SK-N-SH (cell line): ENCODE measurements at regions not wholly inside any gene's neighbourhood (a gene's known extent, or its start where the extent isn't known, plus 50 kb on each side); places are given as distances from the start of the nearest gene placed in this dataset.

Experiments
- CTCF ChIA-PET: fragments of 300-600, 350-600 bp; formaldehyde crosslinking; extraction: SDS; loops from one replicate; lab custom pipeline; 2021; lab: Yijun Ruan, JAX
- POLR2A ChIA-PET: fragments of 350-600 bp; sonication (Branson Sonifier 250); formaldehyde crosslinking; extraction: SDS; loops from one replicate; lab custom pipeline; 2020; ENCODE audit warnings: antibody characterized with exemption, inconsistent platforms; lab: Yijun Ruan, JAX
- DNase-seq: peaks from one replicate; pipeline ENCODE4 v3.0.0; 2012
- H2AFZ ChIP-seq: fragments of 200-600 bp; sonication (generic); 2 replicates; pipeline ENCODE4 v1.8.1; 2016; ENCODE audit warnings: antibody characterized with exemption, mild to moderate bottlenecking, low read depth
- H3F3A ChIP-seq: fragments of 200-600 bp; sonication (generic); replicated peaks from 2 replicates; pipeline ENCODE3; 2016; ENCODE audit warnings: antibody characterized with exemption, mild to moderate bottlenecking; ENCODE audit not compliant: insufficient read depth
- H3K27ac ChIP-seq, 2 experiments: fragments of 200-500 bp in 1 of 2; fragments of 200-600 bp in 1 of 2; sonication (Bioruptor generic) in 1 of 2; sonication (generic), shearing (Covaris generic) in 1 of 2; 2 replicates each; pipeline versions ENCODE4 v1.5.1 to v1.6.1; 2014 to 2016; ENCODE audit warnings: low read depth in 2 of 2, inconsistent platforms in 1 of 2, low read length in 1 of 2, mild to moderate bottlenecking in 1 of 2, mixed read lengths in 1 of 2
- H3K27me3 ChIP-seq: fragments of 200-600 bp; sonication (generic), shearing (Covaris generic); 2 replicates; pipeline ENCODE4 v1.6.1; 2016; ENCODE audit warnings: mixed run types; ENCODE audit not compliant: insufficient read depth
- H3K36me3 ChIP-seq, 2 experiments: fragments of 200-500 bp in 1 of 2; fragments of 200-600 bp in 1 of 2; sonication (Bioruptor generic) in 1 of 2; sonication (generic) in 1 of 2; replicated peaks in 1 of 2; 2 replicates each; pipeline versions ENCODE3 to v1.5.1; 2014 to 2016; ENCODE audit warnings: low read length in 1 of 2, mild to moderate bottlenecking in 1 of 2; ENCODE audit not compliant: insufficient read depth in 2 of 2, control insufficient read depth in 1 of 2
- H3K4me1 ChIP-seq, 2 experiments: fragments of 200-500 bp in 1 of 2; fragments of 200-600 bp in 1 of 2; sonication (Bioruptor generic) in 1 of 2; sonication (generic), shearing (Covaris generic) in 1 of 2; 2 replicates each; pipeline versions ENCODE4 v1.5.1 to v1.6.1; 2014 to 2016; ENCODE audit warnings: low read depth in 1 of 2, low read length in 1 of 2, mixed run types in 1 of 2; ENCODE audit not compliant: insufficient read depth in 2 of 2, control insufficient read depth in 1 of 2
- H3K4me2 ChIP-seq: fragments of 200-600 bp; sonication (generic), shearing (Covaris generic); 2 replicates; pipeline ENCODE4 v1.6.1; 2017; ENCODE audit warnings: mixed run types
- H3K4me3 ChIP-seq, 2 experiments: fragments of 200-500 bp in 1 of 2; fragments of 200-600 bp in 1 of 2; sonication (Bioruptor generic) in 1 of 2; sonication (generic), shearing (Covaris generic) in 1 of 2; 2 replicates each; pipeline versions ENCODE4 v1.5.1 to v1.8.1; 2014 to 2016; ENCODE audit warnings: low read depth in 2 of 2, inconsistent platforms in 1 of 2, low read length in 1 of 2, mild to moderate bottlenecking in 1 of 2, mixed read lengths in 1 of 2, moderate library complexity in 1 of 2
- H3K79me2 ChIP-seq: fragments of 200-600 bp; sonication (generic); 2 replicates; pipeline ENCODE4 v1.8.1; 2017; ENCODE audit warnings: mild to moderate bottlenecking; ENCODE audit not compliant: insufficient read depth
- H3K9ac ChIP-seq: fragments of 200-600 bp; sonication (generic); 2 replicates; pipeline ENCODE4 v1.6.1; 2017; ENCODE audit warnings: mixed run types
- H3K9me2 ChIP-seq: fragments of 200-600 bp; sonication (generic); 2 replicates; pipeline ENCODE4 v1.6.1; 2017; ENCODE audit warnings: mixed run types
- H3K9me3 ChIP-seq: fragments of 200-600 bp; sonication (generic); 2 replicates; pipeline ENCODE4 v1.6.1; 2017; ENCODE audit warnings: mixed run types, mild to moderate bottlenecking, moderate library complexity
- H4K20me1 ChIP-seq: fragments of 200-600 bp; sonication (generic); 2 replicates; pipeline ENCODE4 v1.6.1; 2017; ENCODE audit warnings: mild to moderate bottlenecking, mixed run types; ENCODE audit not compliant: insufficient read depth
- EP300 ChIP-seq, 2 experiments: IDR thresholded peaks; 2 replicates each; pipeline versions ENCODE4 v1.4.0 to v1.6.1; 2012; ENCODE audit warnings: borderline replicate concordance in 1 of 2, low read depth in 1 of 2, low read length in 1 of 2
- FOSL2 ChIP-seq: IDR thresholded peaks from 2 replicates; pipeline ENCODE4 v1.4.0; 2012; ENCODE audit warnings: low read depth, mild to moderate bottlenecking, moderate library complexity, borderline replicate concordance
- FOXM1 ChIP-seq: IDR thresholded peaks from 2 replicates; pipeline ENCODE4 v1.4.0; 2012; ENCODE audit warnings: low read depth, mild to moderate bottlenecking
- GABPA ChIP-seq: IDR thresholded peaks from 2 replicates; pipeline ENCODE4 v1.4.0; 2012; ENCODE audit warnings: low read depth, mild to moderate bottlenecking
- GATA2 ChIP-seq: sonication (generic); formaldehyde crosslinking; IDR thresholded peaks from 2 replicates; pipeline ENCODE4 v1.5.0; 2020; ENCODE audit warnings: mild to moderate bottlenecking, missing genetic modification reagents
- JUND ChIP-seq: IDR thresholded peaks from 2 replicates; pipeline ENCODE4 v1.4.0; 2012
- NRF1 ChIP-seq: IDR thresholded peaks from 2 replicates; pipeline ENCODE4 v1.6.1; 2012; ENCODE audit warnings: low read depth, mild to moderate bottlenecking, low read length
- POLR2AphosphoS5 ChIP-seq: IDR thresholded peaks from 2 replicates; pipeline ENCODE4 v1.6.1; 2012; ENCODE audit warnings: low read depth, low read length
- RAD21 ChIP-seq: IDR thresholded peaks from 2 replicates; pipeline ENCODE4 v1.6.1; 2012; ENCODE audit warnings: mild to moderate bottlenecking, low read length
- RCOR1 ChIP-seq: fragments of 150-350 bp; IDR thresholded peaks from 2 replicates; pipeline ENCODE4 v1.6.1; 2017; ENCODE audit warnings: antibody characterized with exemption, low read length
- RXRA ChIP-seq: IDR thresholded peaks from 2 replicates; pipeline ENCODE4 v1.4.0; 2012; ENCODE audit warnings: low read depth, mild to moderate bottlenecking, borderline replicate concordance
- SIN3A ChIP-seq: IDR thresholded peaks from 2 replicates; pipeline ENCODE4 v1.6.1; 2012; ENCODE audit warnings: low read depth, mild to moderate bottlenecking, low read length, moderate library complexity, borderline replicate concordance
- TAF1 ChIP-seq: IDR thresholded peaks from 2 replicates; pipeline ENCODE4 v1.6.1; 2012; ENCODE audit warnings: low read depth, mild to moderate bottlenecking, low read length, moderate library complexity, borderline replicate concordance
- WGBS: methylation state at CpG from one replicate; pipeline ENCODE4 v1.1.6; 2017; ENCODE audit warnings: low lambda C conversion rate; 5-methylcytosine and 5-hydroxymethylcytosine counted together
- TF ChIP-seq, protein P1 (sequence below): IDR thresholded peaks from 2 replicates; pipeline ENCODE4 v1.4.0; 2012; ENCODE audit warnings: low read depth, borderline replicate concordance
- TF ChIP-seq, protein P2 (sequence below): IDR thresholded peaks from 2 replicates; pipeline ENCODE4; 2012
- TF ChIP-seq, protein P3 (sequence below): fragments of 200-600 bp; sonication (generic); IDR thresholded peaks from 2 replicates; pipeline ENCODE4 v1.6.1; 2017; ENCODE audit warnings: antibody characterized with exemption, mild to moderate bottlenecking, moderate library complexity

DNA sequence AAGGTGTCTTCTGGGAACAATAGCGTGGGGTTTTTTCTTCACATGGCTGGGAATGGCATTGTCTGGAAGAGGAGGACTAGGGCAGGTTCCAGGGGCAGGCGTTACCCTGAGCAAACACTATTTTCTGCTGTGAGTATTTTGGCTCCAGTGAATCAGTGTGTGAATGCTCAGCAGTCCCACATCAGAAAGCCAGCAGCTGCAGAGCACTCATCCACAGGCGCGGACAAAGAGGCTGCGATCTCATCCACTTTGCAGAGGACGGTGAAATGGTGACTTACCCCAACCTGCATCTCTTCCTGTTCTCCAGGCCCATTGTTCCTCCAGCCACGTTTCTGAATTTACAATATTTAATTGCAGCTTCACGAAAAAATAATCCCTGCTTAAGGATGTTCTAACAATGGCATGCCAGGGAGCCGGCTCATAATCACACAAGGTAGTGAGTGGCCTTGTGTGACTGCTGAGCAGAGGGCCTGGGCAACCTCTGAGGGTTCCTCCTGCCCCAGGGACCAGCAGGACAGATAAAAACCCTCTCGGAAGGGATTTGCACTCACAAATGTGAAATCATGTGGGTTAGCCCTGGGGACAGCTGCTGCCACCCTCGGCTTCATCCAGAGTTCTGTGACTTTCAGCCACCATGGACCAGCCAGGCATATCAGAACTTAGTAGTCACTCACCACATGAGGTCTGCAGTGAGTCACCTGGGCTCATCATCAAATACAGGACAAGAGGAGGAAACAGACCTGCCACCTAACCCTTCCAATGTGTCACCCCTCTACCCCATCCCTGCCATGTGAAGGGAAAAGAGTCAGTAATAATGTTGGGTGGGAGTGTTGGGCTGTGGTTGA is 65.0 kb upstream of the EN2 start:
- Histone ChIP-seq H3K4me3 (no peak overlapping the region), H3K79me2 (no peaks in the 10 kb centered on the region), H3K4me2 (no peak overlapping the region), H2AFZ (no peak overlapping the region), H3K36me3 (no peaks in the 10 kb centered on the region), H4K20me1 (no peaks in the 10 kb centered on the region), H3K27me3 (peaks cover 95% of the 10 kb centered on the region), H3K9ac (no peak overlapping the region), H3F3A (no peaks in the 10 kb centered on the region), H3K9me3 (no peaks in the 10 kb centered on the region), H3K9me2 (no peaks in the 10 kb centered on the region), H3K4me1 (peaks cover 0 to 7% of the 10 kb centered on the region in 2 experiments; a peak in 1 of 4 replicates), H3K27ac (no peak overlapping the region)
- CTCF ChIA-PET = interaction anchor here (4.0 kb wide), 1 partner anchor 13 kb away, joined by 23 read pairs; no protein-coding TSS in a partner anchor
- TF ChIP-seq FOXM1 = no peak
- TF ChIP-seq, protein P1, sequence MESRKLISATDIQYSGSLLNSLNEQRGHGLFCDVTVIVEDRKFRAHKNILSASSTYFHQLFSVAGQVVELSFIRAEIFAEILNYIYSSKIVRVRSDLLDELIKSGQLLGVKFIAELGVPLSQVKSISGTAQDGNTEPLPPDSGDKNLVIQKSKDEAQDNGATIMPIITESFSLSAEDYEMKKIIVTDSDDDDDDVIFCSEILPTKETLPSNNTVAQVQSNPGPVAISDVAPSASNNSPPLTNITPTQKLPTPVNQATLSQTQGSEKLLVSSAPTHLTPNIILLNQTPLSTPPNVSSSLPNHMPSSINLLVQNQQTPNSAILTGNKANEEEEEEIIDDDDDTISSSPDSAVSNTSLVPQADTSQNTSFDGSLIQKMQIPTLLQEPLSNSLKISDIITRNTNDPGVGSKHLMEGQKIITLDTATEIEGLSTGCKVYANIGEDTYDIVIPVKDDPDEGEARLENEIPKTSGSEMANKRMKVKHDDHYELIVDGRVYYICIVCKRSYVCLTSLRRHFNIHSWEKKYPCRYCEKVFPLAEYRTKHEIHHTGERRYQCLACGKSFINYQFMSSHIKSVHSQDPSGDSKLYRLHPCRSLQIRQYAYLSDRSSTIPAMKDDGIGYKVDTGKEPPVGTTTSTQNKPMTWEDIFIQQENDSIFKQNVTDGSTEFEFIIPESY = no peak
- TF ChIP-seq, protein P2, sequence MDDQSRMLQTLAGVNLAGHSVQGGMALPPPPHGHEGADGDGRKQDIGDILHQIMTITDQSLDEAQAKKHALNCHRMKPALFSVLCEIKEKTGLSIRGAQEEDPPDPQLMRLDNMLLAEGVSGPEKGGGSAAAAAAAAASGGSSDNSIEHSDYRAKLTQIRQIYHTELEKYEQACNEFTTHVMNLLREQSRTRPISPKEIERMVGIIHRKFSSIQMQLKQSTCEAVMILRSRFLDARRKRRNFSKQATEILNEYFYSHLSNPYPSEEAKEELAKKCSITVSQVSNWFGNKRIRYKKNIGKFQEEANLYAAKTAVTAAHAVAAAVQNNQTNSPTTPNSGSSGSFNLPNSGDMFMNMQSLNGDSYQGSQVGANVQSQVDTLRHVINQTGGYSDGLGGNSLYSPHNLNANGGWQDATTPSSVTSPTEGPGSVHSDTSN = no peak
- TF ChIP-seq TAF1 = no peak
- no peak for TF ChIP-seq FOSL2
- TF ChIP-seq GABPA = no peak
- TF ChIP-seq RCOR1 = no peak
- no peak for TF ChIP-seq NRF1
- POLR2A ChIA-PET = no interaction called here
- WGBS = 49% methylated on average over 10 of the region's 11 CpGs
- DNase-seq = no peak

DNA sequence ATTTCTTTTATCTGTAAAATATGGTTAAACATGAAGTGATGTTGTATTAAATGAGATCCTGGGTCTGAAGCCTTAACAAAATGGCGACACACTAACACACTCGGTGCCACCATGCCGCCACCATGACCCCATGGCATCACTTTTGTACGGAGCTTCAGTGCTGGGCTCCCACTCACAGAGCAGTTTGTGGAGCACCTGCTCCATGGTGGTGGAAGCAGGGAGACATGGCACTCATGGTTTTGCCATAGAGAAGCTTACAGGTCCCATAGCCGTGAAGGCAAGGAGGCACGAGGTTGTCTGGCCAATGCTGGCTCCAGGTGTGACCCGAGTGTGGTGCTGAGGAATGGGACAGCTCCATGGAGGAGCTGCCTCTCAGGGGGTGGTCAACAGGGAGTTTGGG is 63.5 kb upstream of the EN2 start:
- DNase-seq = no peak
- H3K79me2 ChIP-seq = no peaks in the 10 kb centered on the region
- H3K9me3 ChIP-seq = no peaks in the 10 kb centered on the region
- H3K4me1 ChIP-seq = peaks cover 0 to 7% of the 10 kb centered on the region in 2 experiments; a peak in 1 of 4 replicates
- peaks cover 92% of the 10 kb centered on the region for H3K27me3 ChIP-seq
- H3K4me2 ChIP-seq = no peak overlapping the region
- POLR2A ChIA-PET = no interaction called here
- no peak overlapping the region for H3K4me3 ChIP-seq
- H3F3A ChIP-seq = no peaks in the 10 kb centered on the region
- 45% methylated on average over 7 of the region's 7 CpGs for WGBS
- TF ChIP-seq RCOR1 (no peak), RAD21 (no peak), SIN3A (no peak), GATA2 (CRISPR knock-in tag) (no peak), RXRA (no peak), JUND (no peak), FOSL2 (no peak), EP300 (IDR thresholded peaks at IDR 0.05; ENCODE audit: borderline replicate concordance in 1 of 2, low read depth in 1 of 2, low read length in 1 of 2) (no peak), POLR2AphosphoS5 (no peak), GABPA (no peak)
- TF ChIP-seq, protein P1 = no peak
- TF ChIP-seq, protein P3, sequence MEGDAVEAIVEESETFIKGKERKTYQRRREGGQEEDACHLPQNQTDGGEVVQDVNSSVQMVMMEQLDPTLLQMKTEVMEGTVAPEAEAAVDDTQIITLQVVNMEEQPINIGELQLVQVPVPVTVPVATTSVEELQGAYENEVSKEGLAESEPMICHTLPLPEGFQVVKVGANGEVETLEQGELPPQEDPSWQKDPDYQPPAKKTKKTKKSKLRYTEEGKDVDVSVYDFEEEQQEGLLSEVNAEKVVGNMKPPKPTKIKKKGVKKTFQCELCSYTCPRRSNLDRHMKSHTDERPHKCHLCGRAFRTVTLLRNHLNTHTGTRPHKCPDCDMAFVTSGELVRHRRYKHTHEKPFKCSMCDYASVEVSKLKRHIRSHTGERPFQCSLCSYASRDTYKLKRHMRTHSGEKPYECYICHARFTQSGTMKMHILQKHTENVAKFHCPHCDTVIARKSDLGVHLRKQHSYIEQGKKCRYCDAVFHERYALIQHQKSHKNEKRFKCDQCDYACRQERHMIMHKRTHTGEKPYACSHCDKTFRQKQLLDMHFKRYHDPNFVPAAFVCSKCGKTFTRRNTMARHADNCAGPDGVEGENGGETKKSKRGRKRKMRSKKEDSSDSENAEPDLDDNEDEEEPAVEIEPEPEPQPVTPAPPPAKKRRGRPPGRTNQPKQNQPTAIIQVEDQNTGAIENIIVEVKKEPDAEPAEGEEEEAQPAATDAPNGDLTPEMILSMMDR = no peak
- TF ChIP-seq, all 33 proteins: peak for 0
- no peaks in the 10 kb centered on the region for H3K36me3 ChIP-seq
- no peaks in the 10 kb centered on the region for H3K9me2 ChIP-seq
- H4K20me1 ChIP-seq = no peaks in the 10 kb centered on the region
- CTCF ChIA-PET = interaction anchor here (0.7 to 4.1 kb wide), 6 partner anchors 11 to 106 kb away, joined by 3 to 29 read pairs (median 4); no protein-coding TSS in a partner anchor
- H3K9ac ChIP-seq = no peak overlapping the region
- no peak overlapping the region for H3K27ac ChIP-seq
- H2AFZ ChIP-seq = no peak overlapping the region
